Esophagus muscularis mucosa (tissue), 4 donors: ENCODE measurements at regions not wholly inside any gene's neighbourhood (a gene's known extent, or its start where the extent isn't known, plus 50 kb on each side); places are given as distances from the start of the nearest gene placed in this dataset.

Experiments used
- EP300 ChIP-seq: sonication (generic); formaldehyde crosslinking; IDR thresholded peaks from one replicate; pipeline ENCODE4 v1.6.1; 2017; ENCODE audit warnings: antibody characterized with exemption
- POLR2A ChIP-seq: fragments of 450-650 bp; IDR thresholded peaks from one replicate; pipeline ENCODE4 v1.6.1; 2017; ENCODE audit warnings: antibody characterized with exemption, moderate library complexity, mild to moderate bottlenecking, low read depth
- POLR2AphosphoS5 ChIP-seq, 2 donors: sonication (generic); formaldehyde crosslinking; IDR thresholded peaks; one replicate each; pipeline ENCODE4 v1.6.1; 2017; ENCODE audit warnings: antibody characterized with exemption in 2 of 2
- TF ChIP-seq, protein P1 (sequence below), 3 experiments: fragments of 200-600 bp in 2 of 3; fragments of 450-650 bp in 1 of 3; sonication (generic) in 2 of 3; IDR thresholded peaks; one replicate each; pipeline ENCODE4 v1.5.1; 2017 to 2019; ENCODE audit warnings: antibody characterized with exemption in 3 of 3, mild to moderate bottlenecking in 2 of 3, moderate library complexity in 1 of 3

DNA sequence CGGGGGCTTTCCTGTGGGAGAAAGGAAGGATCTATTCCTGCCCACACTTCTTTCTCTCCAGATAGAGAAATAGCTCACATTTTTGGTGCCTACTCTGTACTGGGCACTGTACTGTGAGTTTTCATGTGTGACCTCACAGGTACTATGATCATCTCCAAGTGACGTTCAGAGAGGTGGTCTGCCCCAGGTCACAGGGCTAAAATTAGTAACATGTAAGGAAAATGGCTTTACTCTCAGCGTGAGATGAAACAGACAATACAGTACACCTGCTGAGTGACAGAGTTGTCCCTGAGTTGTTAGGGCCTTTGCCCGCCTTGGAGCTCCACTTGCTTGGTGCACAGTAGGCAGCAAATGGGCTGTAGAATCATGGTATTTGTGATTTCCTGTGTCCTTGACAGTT is 306.1 kb upstream of the DMRT1 start:
- TF ChIP-seq, protein P1, sequence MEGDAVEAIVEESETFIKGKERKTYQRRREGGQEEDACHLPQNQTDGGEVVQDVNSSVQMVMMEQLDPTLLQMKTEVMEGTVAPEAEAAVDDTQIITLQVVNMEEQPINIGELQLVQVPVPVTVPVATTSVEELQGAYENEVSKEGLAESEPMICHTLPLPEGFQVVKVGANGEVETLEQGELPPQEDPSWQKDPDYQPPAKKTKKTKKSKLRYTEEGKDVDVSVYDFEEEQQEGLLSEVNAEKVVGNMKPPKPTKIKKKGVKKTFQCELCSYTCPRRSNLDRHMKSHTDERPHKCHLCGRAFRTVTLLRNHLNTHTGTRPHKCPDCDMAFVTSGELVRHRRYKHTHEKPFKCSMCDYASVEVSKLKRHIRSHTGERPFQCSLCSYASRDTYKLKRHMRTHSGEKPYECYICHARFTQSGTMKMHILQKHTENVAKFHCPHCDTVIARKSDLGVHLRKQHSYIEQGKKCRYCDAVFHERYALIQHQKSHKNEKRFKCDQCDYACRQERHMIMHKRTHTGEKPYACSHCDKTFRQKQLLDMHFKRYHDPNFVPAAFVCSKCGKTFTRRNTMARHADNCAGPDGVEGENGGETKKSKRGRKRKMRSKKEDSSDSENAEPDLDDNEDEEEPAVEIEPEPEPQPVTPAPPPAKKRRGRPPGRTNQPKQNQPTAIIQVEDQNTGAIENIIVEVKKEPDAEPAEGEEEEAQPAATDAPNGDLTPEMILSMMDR (IDR thresholded peaks at IDR 0.05) = no peak
- TF ChIP-seq EP300 (no peak), POLR2A (no peak), POLR2AphosphoS5 (IDR thresholded peaks at IDR 0.05) (no peak)
